Activated CD4-positive, alpha-beta T cell treated with anti-CD3 and anti-CD28 coated beads, Interleukin-2, amount 50 U/mL, for 1 hour (primary cell): ENCODE measurements at regions not wholly inside any gene's neighbourhood (a gene's known extent, or its start where the extent isn't known, plus 50 kb on each side); places are given as distances from the start of the nearest gene placed in this dataset.
A peak's percentile ranks its signal among the peaks of the same experiment; 100 is the strongest.

Experiments
- DNase-seq: peaks from one replicate; pipeline ENCODE4 v3.0.0-alpha.2; 2020

DNA sequence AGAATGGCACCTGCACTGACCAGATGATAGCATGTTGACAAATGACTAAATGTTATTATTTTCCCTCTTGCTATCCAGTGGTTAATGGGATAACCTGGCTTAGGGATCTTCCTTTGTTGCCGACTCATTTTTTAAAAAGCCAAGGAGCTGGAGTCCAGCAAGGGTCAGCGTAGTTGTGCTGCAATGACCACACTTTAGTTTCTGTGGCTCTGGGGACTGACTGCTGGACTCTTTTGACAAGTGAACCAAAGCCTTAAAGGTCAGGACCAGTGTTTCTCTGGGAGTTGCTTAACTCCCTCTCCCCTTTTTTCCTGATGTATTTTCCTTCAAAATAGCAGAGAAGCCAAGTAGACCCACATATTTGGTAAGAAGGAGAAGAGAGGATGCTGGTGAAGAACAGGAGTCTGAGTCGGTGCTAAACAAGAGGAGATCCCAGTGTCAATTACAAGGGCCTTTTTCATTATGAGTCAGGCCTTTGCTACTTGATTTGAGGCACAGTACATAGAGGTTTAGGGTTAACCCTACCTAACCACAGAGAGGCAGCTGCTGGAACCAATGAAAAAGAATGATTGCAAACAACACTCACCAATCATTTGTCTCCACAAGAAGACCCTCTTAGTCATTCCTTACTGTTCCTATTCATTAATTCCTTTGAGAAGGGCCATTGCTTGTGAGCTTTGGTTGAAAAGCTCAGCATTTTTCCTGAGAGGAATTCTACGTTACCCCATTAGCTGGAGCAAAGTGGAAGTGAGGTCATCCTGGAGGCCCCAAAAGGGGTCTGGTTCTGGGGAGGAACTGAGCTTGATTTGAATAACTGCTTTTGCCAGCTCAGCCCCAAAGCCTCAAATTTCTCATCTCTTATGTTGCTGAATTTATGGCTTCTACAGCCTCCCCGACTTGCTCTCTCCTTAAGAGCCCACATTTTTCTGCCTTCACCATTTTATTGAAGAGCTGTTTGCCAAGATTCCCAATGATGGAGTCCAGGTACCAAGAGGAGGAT, 137.6 kb upstream of the HNMT start:
- DNase-seq, result no peak

DNA sequence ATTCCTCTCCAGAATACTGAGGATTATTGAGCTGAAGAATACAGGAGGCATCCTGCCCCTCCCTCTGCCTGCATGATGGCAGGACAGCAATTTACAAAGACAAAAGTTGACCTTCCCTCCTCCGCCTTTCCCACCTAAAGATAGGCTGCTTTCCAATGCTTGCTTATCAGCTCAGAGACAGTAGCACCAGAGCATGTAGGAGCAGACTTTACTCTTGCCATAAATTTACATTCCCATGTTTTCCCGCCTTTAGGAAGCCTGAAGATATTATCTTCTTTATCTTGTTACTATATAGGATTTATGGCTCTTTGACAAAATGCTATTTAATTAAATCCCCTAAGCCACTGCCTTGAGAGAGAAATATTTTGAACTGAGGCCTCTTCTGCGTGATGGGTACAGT, 135.6 kb upstream of the HNMT start:
- no peak for DNase-seq

DNA sequence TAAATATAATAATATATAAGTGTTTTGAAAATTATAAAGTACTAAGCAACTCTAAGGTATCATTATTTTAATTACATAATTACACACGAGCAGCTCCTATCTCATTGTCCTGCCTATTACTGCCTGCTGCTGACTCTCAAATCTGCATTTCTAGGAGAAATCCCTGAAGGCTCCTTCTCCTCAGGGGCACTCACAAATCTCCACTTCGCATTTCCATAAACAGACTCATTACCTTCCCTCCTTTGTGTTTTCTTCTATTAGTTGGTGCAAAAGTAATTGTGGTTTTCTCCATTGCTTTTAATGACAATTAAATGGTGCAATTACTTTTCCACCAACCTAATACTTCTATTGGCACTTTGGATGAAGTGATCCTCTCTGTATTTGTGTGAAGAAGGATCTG, 135.0 kb upstream of the HNMT start:
- no peak for DNase-seq

DNA sequence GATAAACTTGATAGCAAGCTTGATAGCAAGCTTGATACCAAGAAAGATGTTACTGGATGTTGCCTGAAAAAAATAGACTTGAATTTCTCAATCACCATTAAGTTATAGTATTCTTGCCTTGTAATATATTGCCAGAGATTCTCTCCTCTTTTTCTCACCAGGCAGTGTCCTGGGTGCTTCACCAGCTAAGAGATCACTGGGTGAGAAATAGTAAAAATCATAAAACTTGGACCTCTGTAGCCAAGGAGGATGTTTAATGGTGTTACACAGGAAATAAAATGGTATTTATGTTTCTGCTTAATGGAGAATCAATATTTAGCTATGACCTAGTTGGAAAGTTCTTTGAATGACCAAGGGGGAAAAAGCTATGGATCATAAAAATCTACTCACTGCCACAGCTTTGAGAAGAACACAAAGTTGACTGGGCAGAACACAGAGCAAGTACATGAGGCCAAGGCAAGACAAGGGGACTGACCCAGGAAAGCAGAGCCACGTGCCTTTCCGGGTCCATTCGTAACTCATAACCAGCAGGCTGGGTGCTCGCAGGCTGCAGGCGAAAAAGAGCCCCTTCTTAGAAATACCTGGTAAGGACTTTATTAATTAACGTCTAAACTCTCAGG, 129.4 kb upstream of the HNMT start:
- no peak for DNase-seq

DNA sequence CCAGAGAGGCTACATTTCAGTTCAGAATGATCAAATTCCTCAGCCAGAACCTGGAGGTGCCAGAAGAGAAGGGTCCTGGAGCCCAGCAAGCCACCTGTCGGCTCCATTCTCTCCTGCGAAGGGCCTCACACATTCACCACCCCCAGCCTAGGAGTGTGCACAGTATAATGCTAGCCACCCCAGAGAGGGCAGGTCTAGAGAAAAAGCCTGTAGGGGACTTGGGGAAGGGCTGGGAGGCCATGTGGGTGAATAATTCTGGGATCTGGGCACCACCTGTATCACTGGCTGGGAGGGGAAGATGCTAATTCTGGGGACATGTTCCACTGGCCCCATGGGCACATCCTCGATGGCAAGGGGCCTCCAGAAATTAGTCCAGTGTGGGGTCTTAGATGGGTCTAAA, 127.6 kb upstream of the HNMT start:
- no peak for DNase-seq

DNA sequence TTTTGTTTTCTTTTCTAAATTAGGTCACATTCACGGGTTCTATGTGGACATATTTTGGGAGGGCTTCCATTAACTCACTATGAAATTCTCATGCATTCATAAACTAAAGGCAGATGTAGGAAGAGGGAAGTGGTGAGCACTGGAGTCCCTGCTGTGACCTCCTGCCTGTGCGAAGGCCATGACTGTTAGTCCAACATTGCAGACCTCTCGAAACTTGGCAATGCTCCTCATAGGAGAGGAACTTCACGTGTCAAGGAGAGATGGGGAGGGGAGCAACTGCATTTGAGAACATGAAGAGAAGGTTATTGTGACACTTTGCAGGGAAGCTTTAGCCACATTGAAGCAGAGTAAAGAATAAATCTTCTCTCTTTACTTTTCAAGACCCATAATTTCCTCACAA, 126.4 kb upstream of the HNMT start:
- no peak for DNase-seq

DNA sequence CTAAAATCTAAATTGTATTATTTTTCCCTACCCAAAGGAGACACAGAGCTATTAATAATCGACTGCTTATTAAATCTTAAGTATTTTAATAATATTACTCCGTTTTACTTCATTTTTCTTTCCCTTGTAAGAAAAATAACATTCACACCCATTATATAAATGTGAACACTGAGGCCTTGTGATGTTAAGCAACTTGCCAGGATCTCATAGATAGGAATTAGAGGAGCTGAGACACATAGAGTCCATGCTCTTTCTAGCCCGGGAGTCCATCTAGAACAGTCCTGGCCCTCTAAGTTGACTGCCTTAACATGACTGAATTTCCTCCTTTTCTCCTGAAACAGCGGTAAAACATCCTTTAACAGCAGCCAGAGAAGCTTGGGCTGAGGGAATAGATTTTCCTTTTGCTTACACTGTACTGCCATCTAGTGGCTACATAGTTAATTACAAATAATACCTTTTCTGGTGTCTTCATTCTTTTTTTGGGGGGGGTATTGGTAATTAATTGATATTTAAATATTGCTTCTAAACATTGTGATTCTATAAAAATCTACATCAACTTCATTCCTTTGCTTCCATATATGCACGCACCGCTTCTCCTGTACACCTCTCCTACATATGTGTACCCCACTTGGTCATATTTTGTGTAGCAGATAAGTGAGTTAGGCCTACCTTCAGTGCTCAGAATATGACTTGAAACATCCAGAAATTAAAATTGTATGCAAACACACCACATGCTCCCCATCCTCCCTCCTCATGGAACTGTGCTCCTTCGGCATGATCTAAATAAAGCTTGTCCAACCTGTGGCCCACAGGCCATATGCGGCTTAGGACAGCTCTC, 125.8 kb upstream of the HNMT start:
- DNase-seq, result no peak

DNA sequence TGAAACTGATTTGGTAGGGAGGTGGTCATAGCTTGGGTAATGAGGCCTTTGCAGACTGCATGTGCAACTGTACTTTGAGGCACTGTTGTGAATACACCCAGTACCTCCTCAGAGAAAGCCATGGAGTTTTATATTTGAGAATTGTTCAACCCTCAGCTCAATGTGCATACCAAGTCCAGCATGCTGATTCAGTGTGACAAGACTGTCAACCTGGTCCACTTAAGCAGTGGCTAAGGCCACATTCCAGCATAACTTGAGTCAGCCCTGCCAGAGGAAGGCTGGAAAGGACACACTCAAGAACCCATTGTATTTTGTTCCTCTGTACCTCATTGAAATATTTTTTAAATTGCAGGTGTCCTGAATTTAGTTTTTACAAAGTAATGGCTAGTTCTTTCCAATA, 121.8 kb upstream of the HNMT start:
- DNase-seq, result no peak

DNA sequence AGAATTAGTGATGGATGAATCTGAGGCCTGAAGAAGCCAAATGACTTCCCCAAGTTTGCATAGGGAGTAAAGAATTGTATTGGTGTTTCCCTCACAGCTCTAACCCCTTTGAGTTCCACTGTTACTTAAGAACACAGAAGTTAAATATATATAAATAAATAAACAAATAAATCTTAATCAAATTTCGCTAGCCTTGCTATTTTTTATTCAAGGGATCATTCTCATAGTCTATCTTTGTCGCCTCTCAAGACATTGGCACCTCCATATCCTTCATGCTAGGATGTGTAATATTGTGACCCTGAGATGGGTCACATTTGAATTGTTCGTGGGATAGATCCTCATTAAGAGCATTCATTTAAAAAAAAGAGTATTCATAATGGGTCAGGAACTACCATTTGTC, 121.3 kb upstream of the HNMT start:
- no peak for DNase-seq

DNA sequence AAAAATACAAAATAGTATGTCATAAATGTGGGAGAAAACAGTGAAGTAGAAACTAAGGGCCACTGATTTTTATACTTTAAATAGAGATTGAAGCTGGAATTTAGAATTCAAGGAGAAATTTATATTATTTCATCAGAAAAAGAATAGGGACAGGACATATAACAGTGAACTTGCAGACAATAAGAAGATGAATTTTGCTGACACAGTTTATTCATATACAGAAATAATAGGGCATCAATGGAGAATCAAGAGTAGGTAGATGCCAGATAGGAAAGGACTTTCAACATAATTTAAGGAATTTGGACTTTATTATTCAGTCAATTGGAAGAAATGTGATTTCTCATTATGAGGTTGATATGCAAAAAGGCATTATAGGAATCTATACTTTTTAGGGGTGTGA, 118.9 kb upstream of the HNMT start:
- no peak for DNase-seq

DNA sequence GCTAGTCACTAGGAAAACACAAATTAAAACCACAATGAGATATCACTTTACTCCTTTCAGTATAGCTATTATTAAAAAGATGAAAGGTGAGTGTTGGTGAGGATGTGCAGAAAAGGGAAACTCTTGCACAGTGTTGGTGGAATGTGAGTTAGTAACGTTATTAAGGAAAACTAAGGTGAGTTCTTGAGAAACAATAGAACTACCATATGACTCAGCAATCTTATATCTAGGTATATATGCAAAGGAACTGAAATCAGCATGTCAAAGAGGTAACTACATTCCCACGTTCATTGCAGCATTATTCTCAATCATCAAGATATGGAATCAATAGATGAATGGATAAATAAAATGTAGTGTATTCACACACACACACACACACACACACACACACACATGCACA, 117.3 kb upstream of the HNMT start:
- DNase-seq, result no peak

DNA sequence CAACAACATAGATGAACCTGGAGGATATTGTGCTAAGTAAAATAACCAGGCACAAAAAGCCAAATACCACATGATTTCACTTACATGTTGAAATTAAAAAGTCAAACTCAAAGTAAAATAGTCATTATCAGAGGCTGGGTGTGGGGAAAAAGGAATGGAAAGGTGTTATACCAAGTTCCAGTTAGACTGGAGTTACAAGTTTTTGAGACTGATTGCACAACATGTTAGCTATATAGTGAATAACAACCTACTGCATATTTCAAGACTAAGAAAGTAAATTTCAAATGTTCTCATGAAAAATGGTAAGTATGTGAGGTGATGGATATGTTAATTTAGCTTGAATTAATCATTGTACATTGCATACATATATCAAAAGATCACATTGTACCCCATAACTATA, 116.8 kb upstream of the HNMT start:
- DNase-seq, result no peak

DNA sequence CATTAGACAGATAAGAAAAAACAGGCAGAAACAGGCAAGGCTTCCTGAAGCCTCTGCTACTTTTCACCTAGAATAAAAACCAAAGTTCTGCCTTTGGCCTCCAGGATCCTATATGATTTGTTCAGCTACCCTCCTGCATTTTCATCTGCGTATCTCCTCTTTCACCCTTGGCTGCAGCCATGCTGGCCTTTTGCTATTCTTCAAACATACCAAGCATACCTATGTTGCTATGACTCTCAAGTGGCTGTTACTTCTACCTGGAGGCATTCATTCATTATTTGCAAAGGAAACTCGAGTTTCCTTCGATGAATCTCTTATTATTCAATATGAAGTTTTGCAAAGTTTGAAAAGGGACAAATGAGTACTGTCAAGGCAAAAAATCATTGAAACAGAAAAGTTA, 106.4 kb upstream of the HNMT start:
- DNase-seq, result no peak

DNA sequence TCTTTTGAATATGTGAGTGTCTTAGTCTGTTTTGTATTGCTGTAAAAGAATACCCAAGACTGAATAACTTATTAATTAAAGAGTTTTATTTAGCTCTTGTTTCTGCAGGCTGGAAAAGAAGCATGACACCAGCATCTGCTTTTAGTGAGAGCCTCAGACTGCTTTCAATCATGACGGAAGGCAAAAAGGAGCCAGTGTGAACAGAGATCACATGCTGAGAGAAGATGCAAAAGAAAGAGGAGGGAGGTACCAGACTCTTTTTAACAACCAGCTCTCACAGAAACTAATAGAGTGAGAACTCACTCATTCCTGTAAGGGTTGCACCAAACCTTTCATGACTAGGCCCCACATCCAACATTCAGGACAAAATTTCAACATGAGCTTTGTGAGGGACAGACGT, 101.6 kb upstream of the HNMT start:
- no peak for DNase-seq

DNA sequence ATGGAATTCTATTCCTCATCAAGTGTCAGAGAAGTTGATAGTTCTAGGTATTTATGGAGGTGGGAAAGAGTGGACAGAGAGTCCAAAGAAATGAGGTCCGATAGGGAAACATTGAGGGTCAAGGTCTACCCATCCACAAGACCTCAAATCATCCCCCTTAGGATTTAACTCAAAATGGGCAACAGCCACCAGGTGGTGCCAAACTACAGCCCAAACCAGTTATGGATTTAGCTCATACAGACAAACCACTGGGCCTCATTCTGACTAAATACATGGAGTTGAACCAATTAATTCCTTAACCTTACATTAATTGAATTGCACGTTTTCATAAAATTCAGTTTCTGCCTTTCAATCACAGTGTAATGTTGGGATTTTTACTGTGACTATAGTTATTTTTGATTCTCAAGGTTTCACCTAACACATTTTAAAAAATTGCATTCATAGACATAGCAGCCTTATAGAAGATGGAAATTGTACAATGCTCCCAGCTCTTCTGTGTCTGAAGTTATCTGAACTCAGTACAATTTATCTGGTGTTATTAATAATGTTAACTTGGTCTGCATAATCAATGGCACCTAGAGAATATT, 98.2 kb upstream of the HNMT start:
- peak; percentile 41 for DNase-seq

DNA sequence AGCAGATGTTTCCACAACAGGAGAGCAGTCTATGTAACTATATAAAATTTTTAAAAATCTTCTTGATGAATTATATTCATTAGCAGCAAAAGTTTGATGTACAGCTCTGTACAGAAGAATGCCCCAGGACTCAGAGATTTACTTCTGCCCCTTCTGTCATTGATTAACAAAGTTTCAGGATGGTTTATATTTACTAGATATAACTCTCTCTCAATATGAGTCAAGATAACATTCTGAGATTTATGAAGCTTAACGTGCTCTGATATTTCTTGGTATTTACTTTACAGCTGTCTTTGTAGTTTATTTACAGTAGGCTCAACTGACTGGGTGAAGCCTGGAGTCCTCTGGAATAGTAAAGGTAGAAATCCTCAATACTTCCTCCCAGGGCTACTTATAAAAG, 93.6 kb upstream of the HNMT start:
- DNase-seq, result no peak

DNA sequence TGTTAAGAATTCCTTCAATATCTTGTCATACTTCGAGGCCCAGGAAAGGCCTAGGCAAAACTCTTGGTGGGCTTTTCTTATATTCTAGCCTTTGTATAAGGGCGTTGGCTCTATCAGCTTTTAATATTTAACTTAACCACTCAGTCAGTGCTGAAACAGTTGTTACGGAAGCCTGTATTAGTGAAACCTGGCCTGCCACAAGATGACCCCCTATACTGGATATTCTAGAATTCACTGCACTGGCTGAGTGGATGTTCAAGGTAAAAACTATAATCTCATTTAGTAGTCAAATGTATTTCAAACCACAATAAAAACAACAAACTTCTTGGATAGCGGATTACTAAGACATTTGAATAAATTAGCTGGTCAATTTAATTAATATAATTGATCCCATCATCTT, 91.7 kb upstream of the HNMT start:
- no peak for DNase-seq

DNA sequence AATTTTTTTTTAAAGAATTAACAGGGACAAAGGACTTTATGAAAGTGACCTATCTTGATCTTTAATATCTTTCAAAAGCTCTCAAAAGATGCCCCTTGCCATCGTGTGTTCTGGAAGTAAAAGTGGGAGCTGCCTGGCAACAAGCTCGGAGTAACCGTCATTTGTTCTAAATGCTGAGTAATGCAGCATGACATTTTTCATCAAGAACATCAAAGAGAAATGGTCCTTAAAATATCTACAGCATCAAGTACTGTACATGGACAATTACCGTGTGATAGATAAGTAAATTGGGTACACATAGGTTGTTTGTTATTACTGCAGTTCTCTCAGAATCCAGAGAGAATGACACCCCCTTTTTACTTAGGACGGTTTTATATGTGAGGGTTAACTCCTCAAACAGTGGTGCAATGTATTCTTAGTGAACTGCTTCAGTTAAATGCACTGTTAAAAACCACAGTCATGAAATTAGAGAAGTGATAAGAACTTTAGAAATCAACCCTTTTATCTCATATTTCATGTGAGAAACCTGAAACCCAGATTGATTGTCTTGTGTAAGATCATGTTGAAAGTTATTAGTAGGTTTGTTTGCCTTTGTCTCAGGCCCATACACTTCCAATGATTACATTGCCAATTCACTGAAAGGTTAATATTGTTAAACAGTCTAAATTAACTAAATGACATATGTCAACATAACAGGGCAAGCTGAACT, 90.6 kb upstream of the HNMT start:
- no peak for DNase-seq

DNA sequence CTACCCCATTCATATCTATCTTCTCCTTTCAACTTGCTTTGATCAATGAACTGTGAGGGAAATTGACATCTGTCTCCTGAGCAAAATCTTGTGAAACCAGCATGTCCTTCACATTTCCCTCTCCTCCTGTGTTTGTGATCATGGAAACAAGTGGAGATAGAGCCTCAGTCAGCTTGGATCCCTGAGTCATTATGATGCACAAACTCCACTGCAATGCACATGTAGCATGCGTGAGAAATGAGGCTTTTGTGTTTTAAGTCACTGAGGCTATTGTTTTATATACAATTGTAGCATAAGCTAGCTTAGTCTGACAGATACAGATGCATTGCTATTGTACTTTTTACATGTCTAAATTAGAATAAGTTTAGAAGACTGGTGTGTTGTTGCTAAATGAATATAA, 85.2 kb upstream of the HNMT start:
- no peak for DNase-seq

DNA sequence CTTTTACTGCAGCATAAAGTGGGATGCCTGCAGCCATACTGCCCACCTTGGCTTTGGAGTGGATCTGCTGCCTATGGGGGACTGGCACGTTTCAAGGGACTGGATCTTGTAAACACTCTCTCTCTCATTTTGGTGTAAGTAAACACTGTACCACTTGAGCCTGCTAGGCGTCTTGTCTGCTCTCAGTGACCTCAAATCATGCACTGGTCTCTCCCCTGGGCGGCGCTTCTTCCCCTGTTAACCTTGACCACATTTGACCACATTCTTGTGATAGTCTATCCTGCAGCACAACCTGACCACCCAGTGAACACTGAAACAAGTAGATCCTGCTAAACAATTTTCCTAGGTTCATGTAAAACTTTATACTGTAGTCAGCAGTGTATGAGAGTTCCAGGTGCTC, 82.6 kb upstream of the HNMT start:
- DNase-seq, result no peak

DNA sequence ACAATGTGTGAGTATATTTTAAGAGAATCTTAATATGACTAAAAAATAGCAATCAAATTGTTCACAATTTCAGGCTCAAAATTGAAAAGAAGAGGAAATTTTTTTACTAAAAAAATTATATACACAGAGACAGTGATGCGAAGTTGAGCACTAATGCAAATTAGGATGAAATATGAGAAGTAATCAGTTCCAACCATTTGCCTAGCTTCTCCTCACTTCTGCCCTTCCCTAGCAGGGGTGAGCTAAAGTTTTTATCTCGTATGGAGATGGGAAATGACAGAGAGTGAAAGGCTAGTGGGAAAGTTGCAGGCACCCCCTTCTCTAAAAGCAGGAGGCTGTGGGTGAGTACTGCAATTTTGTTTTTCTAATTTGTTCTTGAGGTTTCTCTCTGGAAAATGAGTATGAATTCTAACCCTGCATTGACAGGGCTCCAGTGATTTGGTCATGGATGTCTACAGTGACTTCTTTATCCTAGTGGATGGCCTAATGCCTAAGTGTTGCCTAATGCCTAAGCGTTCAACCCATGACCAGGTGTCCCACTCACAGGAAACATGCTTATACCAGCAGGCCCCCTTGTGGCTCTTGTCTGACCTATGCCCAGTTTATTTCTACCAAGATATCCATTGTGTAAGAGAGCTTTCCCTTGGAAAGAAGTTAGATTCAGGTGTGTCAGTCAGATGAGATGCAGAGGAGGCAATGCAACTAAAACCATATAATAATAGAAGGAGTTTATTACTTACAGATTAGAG, 78.0 kb upstream of the HNMT start:
- no peak for DNase-seq

DNA sequence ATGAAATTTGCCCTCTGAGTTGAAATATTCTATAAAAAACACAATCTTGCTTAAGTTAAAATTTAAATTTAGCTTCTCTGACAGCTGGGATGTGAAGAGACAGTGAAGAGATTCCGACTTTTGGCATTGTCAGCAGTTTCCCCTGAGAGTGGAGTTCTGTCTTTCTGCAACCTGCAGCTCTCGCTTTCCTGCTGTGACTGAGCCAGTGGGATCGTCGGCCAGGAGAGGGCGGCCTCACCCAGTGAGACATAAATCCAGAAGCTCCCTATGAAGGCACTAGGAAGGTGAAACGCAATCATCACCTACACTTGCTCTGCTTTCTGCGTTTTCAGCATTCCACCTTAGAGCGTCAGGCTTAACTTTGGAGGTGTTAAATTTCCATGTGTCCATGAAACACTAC, 75.4 kb upstream of the HNMT start:
- DNase-seq, result no peak
